ENCODE measurements at regions not wholly inside any gene's neighbourhood (a gene's known extent, or its start where the extent isn't known, plus 50 kb on each side); places are given as distances from the start of the nearest gene placed in this dataset.

- no peak for DNase-seq
Measured at GRCh38 chr3:176699288-176699687, 498.0 kb downstream of the TBL1XR1 start.

GRCh38 chr3:176697284-176697889 lies 499.9 kb downstream of the TBL1XR1 start:
- DNase-seq, result no peak

GRCh38 chr3:176696816-176697215 lies 500.5 kb downstream of the TBL1XR1 start:
- DNase-seq, result no peak

DNA sequence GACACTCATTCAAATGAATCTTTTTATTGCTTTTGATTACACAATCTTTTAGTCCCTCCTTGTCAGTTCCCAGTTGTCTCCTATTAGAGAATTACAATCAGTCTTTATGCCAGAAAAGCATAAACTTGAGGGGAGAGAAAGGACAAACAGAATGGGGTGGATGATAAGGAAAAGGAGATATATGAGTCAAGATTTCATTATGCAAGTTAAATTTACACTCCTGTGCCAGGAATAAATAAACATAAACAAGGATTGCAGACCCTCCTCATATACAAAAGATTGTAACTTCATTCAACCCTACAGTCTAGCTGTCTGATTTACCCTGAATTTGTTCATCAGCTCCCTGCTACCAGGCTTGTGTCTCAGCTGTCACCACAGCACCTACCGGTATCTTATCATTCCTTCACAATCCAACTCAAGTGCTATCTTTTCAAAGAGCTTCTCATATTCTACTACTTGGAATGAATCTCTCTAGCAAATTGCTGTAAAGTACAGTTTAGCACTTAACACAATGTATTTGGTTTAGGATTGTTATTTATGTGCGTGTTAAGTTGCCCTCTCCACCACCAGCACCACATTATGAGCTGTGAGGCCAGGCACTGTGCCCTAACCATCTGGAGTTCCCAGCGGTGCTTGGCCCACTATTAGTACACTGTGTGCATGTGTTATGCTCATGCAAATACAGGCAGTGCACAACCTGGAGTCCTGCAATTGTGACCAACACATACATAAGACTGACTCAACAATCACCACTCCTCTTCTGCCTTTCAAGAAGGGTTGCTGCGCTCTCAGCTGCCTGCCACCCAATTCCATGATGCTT lies 504.1 kb downstream of the TBL1XR1 start:
- DNase-seq, result peak; percentile 7

DNA sequence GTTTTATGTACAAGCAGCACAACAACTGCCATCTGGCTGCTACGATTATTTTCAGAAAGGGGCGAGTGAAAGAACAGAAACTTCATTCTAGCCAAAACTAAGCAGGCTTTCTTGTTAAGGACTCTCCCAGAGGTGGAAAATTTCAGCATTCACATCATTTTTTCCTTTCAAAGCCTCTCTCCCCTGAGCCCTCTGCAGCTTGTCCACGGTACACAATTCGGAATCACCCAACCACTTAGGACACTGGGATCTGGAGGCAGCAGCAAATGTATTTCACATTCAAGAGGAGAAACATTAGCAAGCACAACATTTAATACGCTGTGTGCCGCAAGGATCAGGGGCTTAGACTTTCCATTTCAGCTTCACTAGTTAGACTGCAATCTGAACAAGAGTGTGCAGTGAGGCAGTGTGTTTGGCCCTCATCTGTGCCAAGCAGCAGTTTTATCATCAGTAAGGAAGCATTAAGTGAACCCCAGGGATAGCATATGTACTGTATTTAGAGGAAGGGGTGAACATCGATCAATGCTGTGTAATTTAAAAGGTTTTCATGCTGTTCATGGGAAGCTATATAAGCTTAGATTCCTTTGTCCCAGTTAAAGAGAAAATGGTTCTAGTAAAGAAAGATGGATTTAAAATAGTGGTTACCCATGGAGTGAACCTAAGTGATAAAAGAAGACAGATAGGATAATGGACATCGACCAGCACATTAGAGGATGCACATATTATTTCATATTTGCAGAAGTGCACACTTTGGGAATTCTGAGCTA lies 504.9 kb downstream of the TBL1XR1 start:
- no peak for DNase-seq

GRCh38 chr3:176690083-176690869 lies 507.0 kb downstream of the TBL1XR1 start:
- peak; percentile 62 for DNase-seq

GRCh38 chr3:176687754-176688153 lies 509.5 kb downstream of the TBL1XR1 start:
- no peak for DNase-seq

DNA sequence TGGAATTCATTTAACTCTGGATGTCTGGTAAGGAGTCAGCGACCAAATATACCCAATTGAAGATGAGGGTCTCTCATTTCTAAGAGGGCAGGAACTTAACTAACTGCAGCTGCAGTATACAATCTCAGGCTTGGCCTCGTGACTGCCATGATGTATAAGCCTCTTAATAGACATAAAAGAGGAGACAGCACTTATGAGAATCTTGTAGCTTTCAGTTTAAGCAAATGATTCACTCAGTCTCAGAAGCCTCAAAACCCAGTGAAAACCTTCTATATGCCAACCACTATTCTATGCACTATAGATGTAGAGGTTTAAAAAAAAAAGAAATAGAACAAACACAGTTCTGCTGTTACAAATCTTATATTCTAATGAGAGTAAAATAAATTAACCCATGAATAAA lies 513.9 kb downstream of the TBL1XR1 start:
- no peak for DNase-seq

GRCh38 chr3:176663837-176664831 lies 533.1 kb downstream of the TBL1XR1 start:
- peak; percentile 63 for DNase-seq

DNA sequence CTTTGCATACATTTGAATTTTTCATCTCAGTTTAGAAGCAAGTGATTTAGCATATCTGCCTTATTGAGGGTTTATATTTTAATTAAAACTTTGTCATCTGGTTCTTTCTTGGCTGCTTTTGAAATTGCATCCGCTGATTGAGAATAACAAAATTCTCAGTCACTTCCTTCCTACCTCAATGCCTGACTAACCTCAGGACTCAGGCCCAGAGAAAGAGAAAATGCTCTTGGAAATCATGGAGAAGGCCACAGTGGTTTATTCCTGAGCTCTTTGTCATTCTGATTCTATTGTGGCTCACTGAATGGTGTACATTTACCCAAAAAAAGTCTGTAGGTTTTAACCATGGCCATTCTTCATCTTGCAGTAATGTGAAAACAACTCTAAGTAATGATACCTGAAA lies 533.9 kb downstream of the TBL1XR1 start:
- DNase-seq, result no peak

- no peak for DNase-seq
Measured at GRCh38 chr3:176661432-176661964, 535.8 kb downstream of the TBL1XR1 start.

GRCh38 chr3:176655404-176656094 lies 541.7 kb downstream of the TBL1XR1 start:
- DNase-seq, result peak; percentile 40

DNA sequence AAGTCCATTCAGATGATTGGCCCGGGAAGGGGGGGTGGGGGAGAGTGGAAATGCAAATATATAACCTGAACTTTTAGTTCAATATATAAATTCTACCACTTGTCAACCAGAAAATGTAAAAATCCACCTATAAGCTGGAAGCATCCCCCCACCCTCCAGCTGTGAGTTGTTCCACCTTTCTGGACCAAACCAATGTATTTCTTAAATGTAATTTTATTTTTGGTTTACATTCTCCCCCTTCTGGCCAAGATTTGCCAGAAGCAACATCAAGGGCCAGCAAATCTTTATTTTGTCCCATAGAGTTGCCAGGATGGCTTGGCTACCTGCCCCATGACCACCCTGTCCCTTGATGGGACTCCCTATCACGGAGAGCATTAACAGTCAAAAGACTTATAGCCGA lies 545.7 kb downstream of the TBL1XR1 start:
- no peak for DNase-seq

GRCh38 chr3:176650478-176650877 lies 546.8 kb downstream of the TBL1XR1 start:
- no peak for DNase-seq

GRCh38 chr3:176647987-176648386 lies 549.3 kb downstream of the TBL1XR1 start:
- no peak for DNase-seq

DNA sequence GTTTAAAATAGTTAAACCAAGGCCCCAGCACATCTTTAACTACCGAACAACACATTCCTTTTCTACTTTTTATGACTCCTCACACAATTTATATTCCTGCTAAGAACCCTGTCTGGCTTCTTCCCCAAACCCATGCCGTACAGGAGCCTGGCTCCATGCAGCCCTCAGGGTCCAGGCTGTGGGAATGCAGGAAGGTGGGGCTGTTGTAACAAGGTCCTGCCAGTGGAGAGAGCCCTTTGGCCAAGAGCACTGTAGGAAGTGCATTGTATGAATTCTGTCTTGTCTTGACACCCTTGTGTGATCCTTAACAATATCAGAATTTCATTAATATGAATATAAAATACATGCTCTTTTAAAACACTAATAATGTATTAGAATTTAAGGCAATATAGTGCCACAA lies 563.8 kb downstream of the TBL1XR1 start:
- DNase-seq, result no peak

DNA sequence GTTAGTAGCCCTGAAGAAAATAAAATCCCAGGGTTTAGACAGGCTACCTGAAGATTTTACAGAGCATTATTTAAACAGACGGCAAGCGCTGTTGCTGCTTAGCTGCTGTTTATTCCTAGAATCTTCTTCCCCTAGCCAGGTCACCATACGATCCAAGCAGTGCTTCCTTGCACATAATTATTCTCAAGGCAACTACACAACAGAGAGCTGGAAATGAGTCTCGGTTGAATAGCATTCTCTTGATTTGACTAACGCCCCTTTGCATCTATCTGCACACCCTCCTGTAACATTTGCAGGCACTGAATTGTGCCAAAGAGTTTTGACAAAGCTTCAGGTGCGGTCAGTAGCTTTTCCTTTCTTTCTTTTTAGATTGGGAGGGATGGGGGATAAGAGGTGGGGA lies 564.4 kb downstream of the TBL1XR1 start:
- no peak for DNase-seq

DNA sequence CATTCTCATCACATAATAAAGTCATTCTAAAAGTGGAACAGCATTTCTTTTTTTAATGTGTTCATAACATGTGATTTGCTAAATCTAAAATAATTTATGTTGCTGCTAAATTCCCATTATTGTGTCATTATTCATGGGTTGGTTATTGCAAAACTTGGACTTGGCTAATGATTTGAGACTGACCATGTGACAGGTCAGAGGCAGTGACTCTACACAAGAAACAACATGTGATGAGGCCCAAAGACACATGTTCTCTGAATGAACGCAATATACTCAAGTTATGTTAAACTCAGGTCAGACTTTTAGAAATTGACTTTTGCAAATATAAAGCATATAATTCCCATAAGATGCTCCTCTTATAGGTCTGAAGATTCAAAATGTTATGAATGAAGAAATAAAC lies 566.1 kb downstream of the TBL1XR1 start:
- no peak for DNase-seq

GRCh38 chr3:176628101-176628639 lies 569.1 kb downstream of the TBL1XR1 start:
- no peak for DNase-seq

DNA sequence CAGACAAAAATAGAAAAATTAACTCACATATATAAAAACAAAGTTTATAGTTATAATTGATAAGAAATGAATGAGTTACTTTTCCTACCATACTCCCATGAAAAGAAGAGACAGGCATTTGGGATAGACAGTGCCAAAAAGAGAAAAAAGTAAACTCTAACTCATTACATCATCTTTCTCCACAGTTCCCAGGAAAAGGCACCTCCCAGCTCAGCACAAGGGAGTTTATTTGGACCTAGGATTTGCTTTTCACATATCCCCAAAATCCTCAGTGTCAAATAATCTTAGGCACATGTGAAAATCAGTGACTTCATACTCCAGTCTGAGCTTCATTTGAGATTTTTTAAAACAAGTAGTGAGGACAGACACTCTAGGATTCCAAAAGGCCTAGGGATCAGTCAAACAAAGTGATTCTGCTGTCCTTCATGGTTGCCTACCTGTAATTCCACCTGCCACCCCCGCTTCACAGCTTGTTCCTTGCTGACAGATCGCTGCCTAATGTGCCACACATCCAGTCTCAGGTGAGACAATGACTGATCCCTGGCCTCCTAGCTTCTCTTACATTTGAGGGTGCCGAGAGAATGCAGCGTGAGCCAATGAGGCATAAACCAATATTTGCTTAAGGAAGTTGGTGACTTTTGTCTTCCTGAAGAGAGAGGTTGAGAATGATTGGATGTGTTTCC lies 573.7 kb downstream of the TBL1XR1 start:
- no peak for DNase-seq
